A549 (cell line): ENCODE measurements at regions not wholly inside any gene's neighbourhood (a gene's known extent, or its start where the extent isn't known, plus 50 kb on each side); places are given as distances from the start of the nearest gene placed in this dataset.

Source experiments
- ATAC-seq, 2 experiments: fragments of 200-7000 bp in 1 of 2; fragments of >200 bp in 1 of 2; cut with Nextera tagmentation in 1 of 2; cut with Tn5 transposase in 1 of 2; 3 replicates each; pipeline versions ENCODE4 v1.8.0 to v1.9.1; 2018 to 2020; ENCODE audit warnings: mild to moderate bottlenecking in 1 of 2, moderate library complexity in 1 of 2
- CTCF ChIA-PET: fragments of 300-600 bp; sonication (Branson Sonifier 250); formaldehyde crosslinking; extraction: SDS; loops from one replicate; lab custom pipeline; 2021; ENCODE audit warnings: antibody characterized with exemption, inconsistent platforms; lab: Yijun Ruan, JAX
- POLR2A ChIA-PET: fragments of 350-600 bp; formaldehyde crosslinking; extraction: SDS; loops from one replicate; lab custom pipeline; 2021; ENCODE audit warnings: antibody characterized with exemption, inconsistent platforms; lab: Yijun Ruan, JAX
- DNase-seq, 2 experiments: peaks; one replicate each; pipeline versions ENCODE4 v3.0.0 to v3.0.0-alpha.2; 2011 to 2016; ENCODE audit warnings: low read depth in 1 of 2, low spot score in 1 of 2
- FAIRE-seq: peaks from 2 replicates; lab custom pipeline; 2011; peaks lifted over from hg19 to GRCh38; lab: Jason Lieb, UNC
- H3K27ac ChIP-seq, 2 experiments: fragments of >200 bp; sonication (Bioruptor Twin); formaldehyde crosslinking; 3 replicates each; pipeline ENCODE4 v1.5.1; 2016 to 2017
- H3K4me1 ChIP-seq: fragments of >200 bp; sonication (Bioruptor Twin); formaldehyde crosslinking; 3 replicates; pipeline ENCODE4 v1.6.1; 2016
- H3K4me2 ChIP-seq: fragments of >200 bp; sonication (Bioruptor Twin); formaldehyde crosslinking; 3 replicates; pipeline ENCODE4 v1.6.1; 2016
- H3K4me3 ChIP-seq: fragments of >200 bp; sonication (Bioruptor Twin); formaldehyde crosslinking; 3 replicates; pipeline ENCODE4 v1.5.1; 2016
- H3K9me3 ChIP-seq: fragments of >200 bp; sonication (Bioruptor Twin); formaldehyde crosslinking; 3 replicates; pipeline ENCODE4 v1.6.1; 2016
- BHLHE40 ChIP-seq: IDR thresholded peaks from 2 replicates; pipeline ENCODE4 v1.6.1; 2012; ENCODE audit warnings: low read depth, low read length, inconsistent platforms
- CBX2 ChIP-seq: fragments of 200-600 bp; sonication (generic); IDR thresholded peaks from 2 replicates; pipeline ENCODE4 v1.6.1; 2016; ENCODE audit warnings: low read depth, mild to moderate bottlenecking, borderline replicate concordance
- CEBPB ChIP-seq, 2 experiments: fragments of >200 bp in 1 of 2; sonication (Bioruptor Twin) in 1 of 2; formaldehyde crosslinking in 1 of 2; IDR thresholded peaks; 2 replicates each; pipeline ENCODE4 v1.6.1; 2012 to 2016
- EP300 ChIP-seq, 2 experiments: fragments of >200 bp; sonication (Bioruptor Twin); formaldehyde crosslinking; IDR thresholded peaks; 2 replicates in 1 of 2; 3 replicates in 1 of 2; pipeline ENCODE4 v1.6.1; 2016 to 2017
- GATA3 ChIP-seq: IDR thresholded peaks from 2 replicates; pipeline ENCODE4 v1.6.1; 2012; ENCODE audit warnings: borderline replicate concordance
- HDAC2 ChIP-seq: fragments of 200-600 bp; sonication (generic); IDR thresholded peaks from 2 replicates; pipeline ENCODE4 v1.6.1; 2016
- HEYL ChIP-seq: fragments of 250-450 bp; sonication (Bioruptor Pico); IDR thresholded peaks from 2 replicates; pipeline ENCODE4 v1.8.0; 2021; ENCODE audit warnings: mild to moderate bottlenecking, moderate library complexity
- HOXA7 ChIP-seq: fragments of 250-450 bp; sonication (Bioruptor Pico); IDR thresholded peaks from 2 replicates; pipeline ENCODE4 v1.5.0; 2020; ENCODE audit warnings: mild to moderate bottlenecking, moderate library complexity
- JUN ChIP-seq, 2 experiments: fragments of >200 bp; sonication (Bioruptor Twin); formaldehyde crosslinking; IDR thresholded peaks; 2 replicates in 1 of 2; 3 replicates in 1 of 2; pipeline ENCODE4 v1.6.1; 2016 to 2017
- JUNB ChIP-seq: fragments of >200 bp; sonication (Bioruptor Twin); formaldehyde crosslinking; IDR thresholded peaks from 2 replicates; pipeline ENCODE4 v1.6.1; 2016
- KDM1A ChIP-seq: fragments of 200-600 bp; sonication (generic); IDR thresholded peaks from 2 replicates; pipeline ENCODE4 v1.6.1; 2016; ENCODE audit warnings: low read depth, mild to moderate bottlenecking
- KDM5A ChIP-seq: fragments of 200-600 bp; sonication (generic); IDR thresholded peaks from 2 replicates; pipeline ENCODE4 v1.6.1; 2016; ENCODE audit warnings: antibody characterized with exemption, mild to moderate bottlenecking
- MAFK ChIP-seq: fragments of 450-650 bp; IDR thresholded peaks from 2 replicates; pipeline ENCODE4 v1.6.1; 2014; ENCODE audit not compliant: partially characterized antibody
- MAZ ChIP-seq: fragments of 150-350 bp; IDR thresholded peaks from 2 replicates; pipeline ENCODE4 v1.6.1; 2014; ENCODE audit warnings: antibody characterized with exemption, low read depth, low read length, borderline replicate concordance
- NR3C1 ChIP-seq: fragments of >200 bp; sonication (Bioruptor Twin); formaldehyde crosslinking; IDR thresholded peaks from 3 replicates; pipeline ENCODE4 v1.6.1; 2017
- PHF8 ChIP-seq: fragments of 200-600 bp; sonication (generic); IDR thresholded peaks from 2 replicates; pipeline ENCODE4 v1.6.1; 2016; ENCODE audit warnings: low read depth, mild to moderate bottlenecking, antibody characterized with exemption, moderate library complexity, borderline replicate concordance
- RAD21 ChIP-seq, 2 experiments: fragments of >200 bp in 1 of 2; sonication (Bioruptor Twin) in 1 of 2; formaldehyde crosslinking in 1 of 2; IDR thresholded peaks in 1 of 2; conservative IDR thresholded peaks in 1 of 2; 2 replicates in 1 of 2; 3 replicates in 1 of 2; pipeline ENCODE4 v1.6.1; 2012 to 2018; ENCODE audit warnings: inconsistent platforms in 1 of 2
- RARB ChIP-seq: fragments of 250-450 bp; sonication (Bioruptor Pico); IDR thresholded peaks from 2 replicates; pipeline ENCODE4 v1.8.0; 2021; ENCODE audit warnings: mild to moderate bottlenecking, moderate library complexity
- RNF2 ChIP-seq: fragments of 200-600 bp; sonication (generic); IDR thresholded peaks from 2 replicates; pipeline ENCODE4 v1.6.1; 2016; ENCODE audit warnings: low read depth, mild to moderate bottlenecking, antibody characterized with exemption, moderate library complexity, borderline replicate concordance
- SREBF2 ChIP-seq: fragments of 450-650 bp; IDR thresholded peaks from 2 replicates; pipeline ENCODE4 v1.6.1; 2014; ENCODE audit warnings: mild to moderate bottlenecking, moderate library complexity
- TP53 ChIP-seq: fragments of 250-450 bp; sonication (Bioruptor Pico); IDR thresholded peaks from 2 replicates; pipeline ENCODE4 v1.5.0; 2021; ENCODE audit warnings: mild to moderate bottlenecking, moderate library complexity
- ZC3H11A ChIP-seq: fragments of 450-650 bp; IDR thresholded peaks from 2 replicates; pipeline ENCODE4 v1.6.1; 2014; ENCODE audit warnings: antibody characterized with exemption, mild to moderate bottlenecking
- ZSCAN20 ChIP-seq: fragments of 250-450 bp; sonication (Bioruptor Pico); IDR thresholded peaks from 2 replicates; pipeline ENCODE4 v1.8.0; 2022; ENCODE audit warnings: mild to moderate bottlenecking, moderate library complexity
- WGBS: methylation state at CpG from one replicate; pipeline ENCODE4 v1.1.6; 2017; ENCODE audit errors: missing lambda C conversion rate; 5-methylcytosine and 5-hydroxymethylcytosine counted together
- TF ChIP-seq, protein P1 (sequence below): fragments of 200-600 bp; sonication (generic); IDR thresholded peaks from 2 replicates; pipeline ENCODE4 v1.6.1; 2016; ENCODE audit warnings: antibody characterized with exemption, mild to moderate bottlenecking, moderate library complexity
- TF ChIP-seq, protein P2 (sequence below): fragments of 450-650 bp; IDR thresholded peaks from 2 replicates; pipeline ENCODE4 v1.6.1; 2014; ENCODE audit warnings: antibody characterized with exemption
- TF ChIP-seq, protein P3 (sequence below): IDR thresholded peaks from 2 replicates; pipeline ENCODE4 v1.6.1; 2012
- TF ChIP-seq, protein P4 (sequence below): IDR thresholded peaks from 2 replicates; pipeline ENCODE4 v1.6.1; 2012; ENCODE audit warnings: low read depth, borderline replicate concordance

DNA sequence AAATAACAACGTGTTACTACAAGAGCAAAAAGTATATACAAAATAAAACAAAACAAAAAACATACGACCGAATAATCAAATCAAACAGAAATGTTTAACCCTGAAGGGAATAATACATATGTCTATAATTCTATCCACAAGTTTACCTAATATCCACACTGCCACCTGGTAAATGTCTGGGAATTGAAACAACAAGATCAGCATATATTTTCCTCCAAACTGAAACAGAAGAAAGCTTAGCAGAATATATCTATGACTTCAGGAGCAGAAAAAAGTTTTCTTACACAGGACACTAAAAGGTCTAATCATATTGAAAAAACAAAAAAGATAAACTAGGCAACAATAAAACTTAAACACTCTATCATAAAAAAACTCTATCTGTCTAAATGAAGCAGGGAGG, 404.0 kb downstream of the CDH11 start:
- POLR2A ChIA-PET, result no interaction called here
- no peak for TF ChIP-seq EP300 (IDR thresholded peaks at IDR 0.05)
- TF ChIP-seq KDM5A, result no peak
- TF ChIP-seq, protein P1, sequence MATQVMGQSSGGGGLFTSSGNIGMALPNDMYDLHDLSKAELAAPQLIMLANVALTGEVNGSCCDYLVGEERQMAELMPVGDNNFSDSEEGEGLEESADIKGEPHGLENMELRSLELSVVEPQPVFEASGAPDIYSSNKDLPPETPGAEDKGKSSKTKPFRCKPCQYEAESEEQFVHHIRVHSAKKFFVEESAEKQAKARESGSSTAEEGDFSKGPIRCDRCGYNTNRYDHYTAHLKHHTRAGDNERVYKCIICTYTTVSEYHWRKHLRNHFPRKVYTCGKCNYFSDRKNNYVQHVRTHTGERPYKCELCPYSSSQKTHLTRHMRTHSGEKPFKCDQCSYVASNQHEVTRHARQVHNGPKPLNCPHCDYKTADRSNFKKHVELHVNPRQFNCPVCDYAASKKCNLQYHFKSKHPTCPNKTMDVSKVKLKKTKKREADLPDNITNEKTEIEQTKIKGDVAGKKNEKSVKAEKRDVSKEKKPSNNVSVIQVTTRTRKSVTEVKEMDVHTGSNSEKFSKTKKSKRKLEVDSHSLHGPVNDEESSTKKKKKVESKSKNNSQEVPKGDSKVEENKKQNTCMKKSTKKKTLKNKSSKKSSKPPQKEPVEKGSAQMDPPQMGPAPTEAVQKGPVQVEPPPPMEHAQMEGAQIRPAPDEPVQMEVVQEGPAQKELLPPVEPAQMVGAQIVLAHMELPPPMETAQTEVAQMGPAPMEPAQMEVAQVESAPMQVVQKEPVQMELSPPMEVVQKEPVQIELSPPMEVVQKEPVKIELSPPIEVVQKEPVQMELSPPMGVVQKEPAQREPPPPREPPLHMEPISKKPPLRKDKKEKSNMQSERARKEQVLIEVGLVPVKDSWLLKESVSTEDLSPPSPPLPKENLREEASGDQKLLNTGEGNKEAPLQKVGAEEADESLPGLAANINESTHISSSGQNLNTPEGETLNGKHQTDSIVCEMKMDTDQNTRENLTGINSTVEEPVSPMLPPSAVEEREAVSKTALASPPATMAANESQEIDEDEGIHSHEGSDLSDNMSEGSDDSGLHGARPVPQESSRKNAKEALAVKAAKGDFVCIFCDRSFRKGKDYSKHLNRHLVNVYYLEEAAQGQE, result no peak
- no peak for TF ChIP-seq BHLHE40
- TF ChIP-seq, protein P2, sequence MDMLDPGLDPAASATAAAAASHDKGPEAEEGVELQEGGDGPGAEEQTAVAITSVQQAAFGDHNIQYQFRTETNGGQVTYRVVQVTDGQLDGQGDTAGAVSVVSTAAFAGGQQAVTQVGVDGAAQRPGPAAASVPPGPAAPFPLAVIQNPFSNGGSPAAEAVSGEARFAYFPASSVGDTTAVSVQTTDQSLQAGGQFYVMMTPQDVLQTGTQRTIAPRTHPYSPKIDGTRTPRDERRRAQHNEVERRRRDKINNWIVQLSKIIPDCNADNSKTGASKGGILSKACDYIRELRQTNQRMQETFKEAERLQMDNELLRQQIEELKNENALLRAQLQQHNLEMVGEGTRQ, result no peak
- TF ChIP-seq PHF8, result no peak
- TF ChIP-seq, protein P3, sequence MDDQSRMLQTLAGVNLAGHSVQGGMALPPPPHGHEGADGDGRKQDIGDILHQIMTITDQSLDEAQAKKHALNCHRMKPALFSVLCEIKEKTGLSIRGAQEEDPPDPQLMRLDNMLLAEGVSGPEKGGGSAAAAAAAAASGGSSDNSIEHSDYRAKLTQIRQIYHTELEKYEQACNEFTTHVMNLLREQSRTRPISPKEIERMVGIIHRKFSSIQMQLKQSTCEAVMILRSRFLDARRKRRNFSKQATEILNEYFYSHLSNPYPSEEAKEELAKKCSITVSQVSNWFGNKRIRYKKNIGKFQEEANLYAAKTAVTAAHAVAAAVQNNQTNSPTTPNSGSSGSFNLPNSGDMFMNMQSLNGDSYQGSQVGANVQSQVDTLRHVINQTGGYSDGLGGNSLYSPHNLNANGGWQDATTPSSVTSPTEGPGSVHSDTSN, result no peak
- no peak for TF ChIP-seq SREBF2
- TF ChIP-seq ZSCAN20 (CRISPR knock-in tag), result no peak
- no peak for TF ChIP-seq KDM1A
- TF ChIP-seq CBX2, result no peak

DNA sequence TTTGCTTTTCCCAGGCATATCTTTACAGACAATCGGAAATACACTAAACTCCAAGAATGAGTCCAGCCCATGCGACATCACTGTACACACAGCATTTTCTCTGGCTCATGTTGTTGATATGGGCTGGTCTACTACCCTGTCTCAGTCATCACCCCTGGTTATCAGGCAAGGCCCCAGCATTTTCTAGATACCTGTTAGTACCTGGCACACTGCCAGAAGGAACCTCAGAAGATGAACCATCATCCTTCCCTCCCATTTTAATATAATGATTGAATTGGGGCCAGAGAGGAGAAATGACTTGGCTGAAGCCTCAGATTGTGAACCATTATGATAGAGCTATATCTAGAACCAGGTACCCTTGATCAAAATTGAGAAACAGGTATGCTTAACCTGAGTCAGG, 406.2 kb downstream of the CDH11 start:
- Histone ChIP-seq H3K4me3 (no peak overlapping the region), H3K4me2 (no peak overlapping the region)
- TF ChIP-seq CBX2, result no peak
- no peak for TF ChIP-seq HDAC2
- no peak for TF ChIP-seq NR3C1
- no peak for TF ChIP-seq HEYL (CRISPR knock-in tag)
- no peak for TF ChIP-seq ZC3H11A
- no peak for TF ChIP-seq RAD21 (conservative IDR thresholded peaks at IDR 0.05 in 1 of 2, IDR thresholded peaks at IDR 0.05 in 1 of 2)
- TF ChIP-seq EP300 (IDR thresholded peaks at IDR 0.05), result no peak
- no peak for TF ChIP-seq RNF2
- TF ChIP-seq JUNB, result no peak
- TF ChIP-seq, protein P2, result no peak
- TF ChIP-seq HOXA7, result no peak
- TF ChIP-seq TP53 (CRISPR knock-in tag), result no peak
- TF ChIP-seq CEBPB (IDR thresholded peaks at IDR 0.05), result no peak
- no peak for TF ChIP-seq GATA3
- TF ChIP-seq RARB (CRISPR knock-in tag), result no peak
- TF ChIP-seq, protein P4, sequence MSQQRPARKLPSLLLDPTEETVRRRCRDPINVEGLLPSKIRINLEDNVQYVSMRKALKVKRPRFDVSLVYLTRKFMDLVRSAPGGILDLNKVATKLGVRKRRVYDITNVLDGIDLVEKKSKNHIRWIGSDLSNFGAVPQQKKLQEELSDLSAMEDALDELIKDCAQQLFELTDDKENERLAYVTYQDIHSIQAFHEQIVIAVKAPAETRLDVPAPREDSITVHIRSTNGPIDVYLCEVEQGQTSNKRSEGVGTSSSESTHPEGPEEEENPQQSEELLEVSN, result no peak
- no peak for TF ChIP-seq JUN (IDR thresholded peaks at IDR 0.05)
- TF ChIP-seq MAFK, result no peak
- TF ChIP-seq MAZ, result no peak
- TF ChIP-seq, all 56 proteins: peak for 0
- CTCF ChIA-PET, result no interaction called here
- no peaks in the 10 kb centered on the region for H3K4me1 ChIP-seq
- no peaks in the 10 kb centered on the region; the same call in 2 of the 3 replicates for H3K9me3 ChIP-seq
- no peak for ATAC-seq
- no peak for FAIRE-seq
- 56% methylated on average over 2 of the region's 2 CpGs for WGBS
- no peak overlapping the region for H3K27ac ChIP-seq
- POLR2A ChIA-PET, result no interaction called here
- DNase-seq, result peak in 1 of 2 experiments; percentile 2

More for the DNA sequence above, 404.0 kb downstream of the CDH11 start:
- H3K4me2 ChIP-seq, result no peak overlapping the region
- no peak overlapping the region for H3K27ac ChIP-seq
- H3K4me1 ChIP-seq, result no peaks in the 10 kb centered on the region
- no peak for FAIRE-seq
- CTCF ChIA-PET, result no interaction called here
- H3K4me3 ChIP-seq, result no peak overlapping the region
- ATAC-seq, result no peak
- DNase-seq, result no peak
- no peaks in the 10 kb centered on the region; the same call in 1 of the 3 replicates for H3K9me3 ChIP-seq
- WGBS, result 20% methylated on average over 3 of the region's 3 CpGs
